GM18870 (cell line): ENCODE measurements at regions not wholly inside any gene's neighbourhood (a gene's known extent, or its start where the extent isn't known, plus 50 kb on each side); places are given as distances from the start of the nearest gene placed in this dataset.
"Not testable (repeated sequence)": the region's sequence is repeated elsewhere in the genome, so short reads cannot be mapped to it uniquely, and the experiment has no call there.

Source experiments
- ATAC-seq: cut with Tn5 transposase; IDR thresholded peaks from one replicate; pipeline ENCODE4 v1.9.1; 2021; ENCODE audit warnings: moderate library complexity; ENCODE audit not compliant: unreplicated experiment

- ATAC-seq: no peak
These were observed 254.1 kb upstream of the IGFBP7 start for GRCh38 chr4:57364255-57364654.

- no peak for ATAC-seq
These were observed 253.2 kb upstream of the IGFBP7 start for GRCh38 chr4:57363346-57363745.

GRCh38 chr4:57360681-57361080, 250.5 kb upstream of the IGFBP7 start:
- ATAC-seq: no peak

- no peak for ATAC-seq
These were observed 245.0 kb upstream of the IGFBP7 start for GRCh38 chr4:57355101-57355665.

- no peak for ATAC-seq
These were observed 241.5 kb upstream of the IGFBP7 start for GRCh38 chr4:57351731-57352130.

GRCh38 chr4:57344296-57344695, 234.1 kb upstream of the IGFBP7 start:
- ATAC-seq: no peak

GRCh38 chr4:57342411-57342810, 232.2 kb upstream of the IGFBP7 start:
- no peak for ATAC-seq

- not testable (repeated sequence) for ATAC-seq
These were observed 228.7 kb upstream of the IGFBP7 start for GRCh38 chr4:57338861-57339260.

GRCh38 chr4:57333684-57334083, 223.5 kb upstream of the IGFBP7 start:
- ATAC-seq: no peak

- ATAC-seq: no peak
These were observed 221.8 kb upstream of the IGFBP7 start for GRCh38 chr4:57331959-57332358.

GRCh38 chr4:57329279-57329678, 219.1 kb upstream of the IGFBP7 start:
- no peak for ATAC-seq

GRCh38 chr4:57324673-57325307, 214.6 kb upstream of the IGFBP7 start:
- no peak for ATAC-seq

- ATAC-seq: no peak
These were observed 210.7 kb upstream of the IGFBP7 start for GRCh38 chr4:57320849-57321248.

GRCh38 chr4:57320217-57320616, 210.0 kb upstream of the IGFBP7 start:
- ATAC-seq: no peak

- ATAC-seq: no peak
These were observed 208.5 kb upstream of the IGFBP7 start for GRCh38 chr4:57318703-57319102.

- ATAC-seq: no peak
These were observed 204.5 kb upstream of the IGFBP7 start for GRCh38 chr4:57314636-57315035.

GRCh38 chr4:57312296-57312695, 202.1 kb upstream of the IGFBP7 start:
- ATAC-seq: no peak

GRCh38 chr4:57309658-57310057, 199.5 kb upstream of the IGFBP7 start:
- ATAC-seq: no peak

GRCh38 chr4:57308301-57308700, 198.1 kb upstream of the IGFBP7 start:
- no peak for ATAC-seq

- ATAC-seq: no peak
These were observed 195.7 kb upstream of the IGFBP7 start for GRCh38 chr4:57305836-57306235.

GRCh38 chr4:57303012-57303751, 193.0 kb upstream of the IGFBP7 start:
- ATAC-seq: no peak

GRCh38 chr4:57300300-57300699, 190.1 kb upstream of the IGFBP7 start:
- ATAC-seq: not testable (repeated sequence)
